Progenitor cell of endocrine pancreas (in vitro differentiated cells): ENCODE measurements at regions not wholly inside any gene's neighbourhood (a gene's known extent, or its start where the extent isn't known, plus 50 kb on each side); places are given as distances from the start of the nearest gene placed in this dataset.

ENCODE experiments used
- DNase-seq: peaks from one replicate; pipeline ENCODE4 v3.0.0; 2021; ENCODE audit warnings: low spot score; ENCODE audit not compliant: unreplicated experiment
- H3K27ac Mint-ChIP-seq: 2 replicates; pipeline ENCODE4 v1.8.0; 2021; ENCODE audit warnings: mild to moderate bottlenecking, moderate library complexity, mixed read lengths
- H3K27me3 Mint-ChIP-seq: 2 replicates; pipeline ENCODE4 v1.8.0; 2021; ENCODE audit warnings: mixed read lengths
- H3K36me3 Mint-ChIP-seq: 2 replicates; pipeline ENCODE4 v1.8.0; 2022; ENCODE audit warnings: mixed read lengths; ENCODE audit not compliant: insufficient read depth
- H3K4me1 Mint-ChIP-seq: 2 replicates; pipeline ENCODE4 v1.8.0; 2021; ENCODE audit warnings: low read depth, mixed read lengths
- H3K4me3 Mint-ChIP-seq: 2 replicates; pipeline ENCODE4 v1.8.0; 2021; ENCODE audit warnings: low read depth, mild to moderate bottlenecking, moderate library complexity, mixed read lengths
- H3K9me3 Mint-ChIP-seq: 2 replicates; pipeline ENCODE4 v1.8.0; 2021; ENCODE audit warnings: low read depth, mixed read lengths
- TF ChIP-seq, protein P1 (sequence below): fragments of 200-600 bp; sonication (generic); IDR thresholded peaks from one replicate; pipeline ENCODE4 v1.5.0; 2021; ENCODE audit warnings: antibody characterized with exemption, mild to moderate bottlenecking; ENCODE audit not compliant: unreplicated experiment

DNA sequence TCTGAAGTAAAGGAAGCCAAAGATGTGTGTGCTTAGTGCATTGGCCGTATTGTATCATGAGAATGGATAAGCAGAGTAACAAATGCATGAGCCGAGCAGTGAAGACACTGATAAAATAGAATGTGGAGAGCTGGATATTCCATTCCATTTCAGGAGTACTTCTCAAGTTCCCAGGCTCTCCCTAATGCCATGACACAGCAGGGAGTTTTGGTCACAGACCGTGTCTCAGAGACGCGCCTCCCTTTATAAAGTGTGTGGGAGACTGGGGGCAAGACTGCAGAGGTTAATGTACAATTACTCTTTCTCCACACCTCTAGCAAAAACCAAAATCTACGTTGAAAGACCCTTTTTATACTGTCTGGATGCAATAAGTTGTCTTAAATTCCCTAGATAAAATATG is 575.6 kb downstream of the EFNB2 start:
- H3K27ac Mint-ChIP-seq = no peak overlapping the region
- H3K4me1 Mint-ChIP-seq = peaks cover 6% of the 10 kb centered on the region
- TF ChIP-seq, protein P1, sequence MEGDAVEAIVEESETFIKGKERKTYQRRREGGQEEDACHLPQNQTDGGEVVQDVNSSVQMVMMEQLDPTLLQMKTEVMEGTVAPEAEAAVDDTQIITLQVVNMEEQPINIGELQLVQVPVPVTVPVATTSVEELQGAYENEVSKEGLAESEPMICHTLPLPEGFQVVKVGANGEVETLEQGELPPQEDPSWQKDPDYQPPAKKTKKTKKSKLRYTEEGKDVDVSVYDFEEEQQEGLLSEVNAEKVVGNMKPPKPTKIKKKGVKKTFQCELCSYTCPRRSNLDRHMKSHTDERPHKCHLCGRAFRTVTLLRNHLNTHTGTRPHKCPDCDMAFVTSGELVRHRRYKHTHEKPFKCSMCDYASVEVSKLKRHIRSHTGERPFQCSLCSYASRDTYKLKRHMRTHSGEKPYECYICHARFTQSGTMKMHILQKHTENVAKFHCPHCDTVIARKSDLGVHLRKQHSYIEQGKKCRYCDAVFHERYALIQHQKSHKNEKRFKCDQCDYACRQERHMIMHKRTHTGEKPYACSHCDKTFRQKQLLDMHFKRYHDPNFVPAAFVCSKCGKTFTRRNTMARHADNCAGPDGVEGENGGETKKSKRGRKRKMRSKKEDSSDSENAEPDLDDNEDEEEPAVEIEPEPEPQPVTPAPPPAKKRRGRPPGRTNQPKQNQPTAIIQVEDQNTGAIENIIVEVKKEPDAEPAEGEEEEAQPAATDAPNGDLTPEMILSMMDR = no peak
- no peak overlapping the region for H3K4me3 Mint-ChIP-seq
- no peak for DNase-seq
- H3K9me3 Mint-ChIP-seq = peaks cover 4% of the 10 kb centered on the region
- no peaks in the 10 kb centered on the region for H3K36me3 Mint-ChIP-seq
- H3K27me3 Mint-ChIP-seq = no peaks in the 10 kb centered on the region

DNA sequence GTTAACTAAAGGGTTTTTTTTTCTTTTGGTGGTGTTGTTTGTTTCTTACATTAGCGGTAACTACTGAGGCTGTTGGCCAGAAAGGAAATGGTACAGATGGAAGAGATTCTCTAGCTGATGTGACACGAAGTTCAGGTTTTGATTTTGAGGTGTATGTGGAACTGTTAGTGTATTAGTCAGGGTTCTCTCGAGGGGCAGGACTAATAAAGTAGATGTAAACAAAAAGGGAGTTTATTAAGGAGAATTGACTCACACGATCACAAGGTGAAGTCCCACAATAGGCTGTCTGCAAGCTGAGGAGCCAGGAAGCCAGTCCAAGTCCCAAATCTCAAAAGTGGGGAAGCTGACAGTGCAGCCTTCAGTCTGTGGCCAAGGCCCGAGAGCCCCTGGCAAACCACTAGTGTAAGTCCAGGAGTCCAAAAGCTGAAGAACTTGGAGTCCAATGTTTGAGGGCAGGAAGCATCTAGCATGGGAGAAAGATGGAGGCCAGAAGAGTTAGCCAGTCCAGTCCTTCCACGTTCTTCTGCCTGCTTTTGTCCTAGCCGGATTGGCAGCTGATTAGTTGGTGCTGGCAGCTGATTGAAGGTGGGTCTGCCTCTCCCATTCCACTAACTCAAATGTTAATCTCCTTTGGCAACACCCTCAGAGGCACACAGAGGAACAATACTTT is 577.6 kb downstream of the EFNB2 start:
- H3K36me3 Mint-ChIP-seq = no peaks in the 10 kb centered on the region
- H3K4me3 Mint-ChIP-seq = no peak overlapping the region
- TF ChIP-seq, protein P1 = no peak
- H3K27me3 Mint-ChIP-seq = no peaks in the 10 kb centered on the region
- H3K27ac Mint-ChIP-seq = no peak overlapping the region
- no peak for DNase-seq
- peaks cover 9% of the 10 kb centered on the region for H3K9me3 Mint-ChIP-seq
- H3K4me1 Mint-ChIP-seq = peaks cover 6% of the 10 kb centered on the region

DNA sequence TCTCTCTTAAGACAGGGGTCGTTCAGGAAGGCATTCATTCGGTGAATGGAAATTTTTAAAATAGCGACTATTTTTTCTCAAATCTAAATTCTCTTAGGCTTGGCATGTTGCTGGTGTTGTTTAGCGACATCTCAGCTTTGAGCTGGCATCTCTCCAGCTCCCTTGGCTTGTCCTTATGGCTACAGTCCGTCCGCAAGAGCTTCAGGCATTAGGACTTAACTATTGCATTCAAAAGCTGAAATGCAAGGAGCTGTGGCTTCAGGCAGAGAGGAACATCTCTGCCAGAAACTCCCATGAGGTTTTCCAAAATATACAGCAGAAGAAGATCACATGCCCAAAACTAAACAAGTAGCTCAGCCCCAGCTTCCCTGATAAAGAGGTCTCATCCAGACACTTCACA is 578.5 kb downstream of the EFNB2 start:
- DNase-seq = no peak
- Mint-ChIP-seq H3K4me1 (peaks cover 6% of the 10 kb centered on the region), H3K9me3 (peaks cover 9% of the 10 kb centered on the region), H3K36me3 (no peaks in the 10 kb centered on the region), H3K27ac (no peak overlapping the region), H3K4me3 (no peak overlapping the region), H3K27me3 (no peaks in the 10 kb centered on the region)
- TF ChIP-seq, protein P1 = no peak

DNA sequence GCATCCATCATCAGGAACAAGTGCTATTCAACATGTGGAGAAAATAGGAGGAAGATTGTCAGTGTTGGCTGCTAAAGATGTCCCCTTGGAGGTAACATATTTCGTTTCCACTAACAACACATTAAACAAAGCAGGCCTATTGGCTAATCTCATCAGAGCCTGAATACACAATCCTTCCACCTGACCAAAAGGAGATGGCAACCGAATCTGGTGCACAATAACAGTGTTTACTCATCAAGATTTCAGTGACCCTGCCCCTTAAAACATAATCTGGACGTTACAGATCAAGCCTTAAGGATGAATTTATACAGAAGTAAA is 582.5 kb downstream of the EFNB2 start:
- TF ChIP-seq, protein P1 = no peak
- no peaks in the 10 kb centered on the region for H3K4me1 Mint-ChIP-seq
- peaks cover 5% of the 10 kb centered on the region for H3K9me3 Mint-ChIP-seq
- no peaks in the 10 kb centered on the region for H3K27me3 Mint-ChIP-seq
- no peak overlapping the region for H3K4me3 Mint-ChIP-seq
- H3K27ac Mint-ChIP-seq = no peak overlapping the region
- no peaks in the 10 kb centered on the region for H3K36me3 Mint-ChIP-seq
- DNase-seq = no peak

DNA sequence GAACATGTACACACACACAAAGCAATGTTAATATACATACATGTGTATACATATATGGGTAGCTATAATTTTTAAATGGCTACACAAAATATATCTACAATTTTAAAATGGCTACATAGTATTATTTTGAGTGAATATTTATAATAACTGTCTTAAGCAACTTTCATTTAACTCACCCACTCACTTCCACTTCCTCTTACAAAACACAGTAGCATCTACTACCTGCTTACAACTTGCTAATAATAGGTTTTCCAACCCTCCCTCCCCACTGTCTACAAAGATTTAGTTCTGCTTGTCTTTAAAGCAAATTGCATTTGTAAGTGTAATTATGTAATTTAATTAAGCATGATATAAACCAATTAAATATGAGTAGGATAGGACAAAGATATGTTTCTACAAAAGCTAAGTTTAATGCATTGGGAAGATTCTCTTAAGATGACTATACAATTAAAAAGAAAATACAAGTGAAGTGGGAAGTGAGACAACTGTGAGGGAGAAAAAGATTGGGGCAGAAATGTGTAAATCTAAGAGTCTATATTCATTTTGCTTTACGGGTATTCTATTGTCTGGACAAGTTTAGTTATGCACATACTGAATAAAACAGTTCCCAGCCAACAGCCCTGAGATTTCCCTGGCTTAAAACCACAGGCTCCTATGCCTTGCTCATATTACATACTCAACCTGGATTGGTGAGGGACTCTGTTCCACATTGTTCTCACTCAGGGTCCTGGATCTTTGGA is 583.1 kb downstream of the EFNB2 start:
- Mint-ChIP-seq H3K9me3 (peaks cover 5% of the 10 kb centered on the region), H3K27ac (no peak overlapping the region), H3K4me1 (no peaks in the 10 kb centered on the region), H3K4me3 (no peak overlapping the region), H3K27me3 (no peaks in the 10 kb centered on the region), H3K36me3 (no peaks in the 10 kb centered on the region)
- TF ChIP-seq, protein P1 = no peak
- DNase-seq = no peak
